ENCODE measurements at regions not wholly inside any gene's neighbourhood (a gene's known extent, or its start where the extent isn't known, plus 50 kb on each side); places are given as distances from the start of the nearest gene placed in this dataset.

DNA sequence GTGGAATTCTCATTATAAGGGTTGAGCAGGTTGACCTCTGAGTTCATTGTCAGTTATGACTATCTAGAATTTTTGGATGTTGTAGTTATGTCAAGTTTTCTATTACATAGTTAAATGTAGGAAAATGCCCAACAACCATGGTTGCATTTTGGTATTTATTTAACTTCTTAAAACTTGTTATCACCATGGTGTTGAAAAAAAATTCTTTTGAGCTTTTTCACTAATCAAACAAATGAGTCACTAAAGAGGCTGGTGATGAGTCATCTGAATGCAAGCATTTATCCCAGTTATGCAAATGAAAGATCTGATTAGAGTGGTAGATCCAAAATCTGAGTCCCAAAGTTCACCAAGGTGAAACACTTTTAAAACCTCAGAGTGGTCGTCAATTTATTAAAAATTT lies 624.7 kb upstream of the IGFBP3 start:
- TF ChIP-seq POLR2A (IDR thresholded peaks at IDR 0.05): no peak
- TF ChIP-seq, protein P1, sequence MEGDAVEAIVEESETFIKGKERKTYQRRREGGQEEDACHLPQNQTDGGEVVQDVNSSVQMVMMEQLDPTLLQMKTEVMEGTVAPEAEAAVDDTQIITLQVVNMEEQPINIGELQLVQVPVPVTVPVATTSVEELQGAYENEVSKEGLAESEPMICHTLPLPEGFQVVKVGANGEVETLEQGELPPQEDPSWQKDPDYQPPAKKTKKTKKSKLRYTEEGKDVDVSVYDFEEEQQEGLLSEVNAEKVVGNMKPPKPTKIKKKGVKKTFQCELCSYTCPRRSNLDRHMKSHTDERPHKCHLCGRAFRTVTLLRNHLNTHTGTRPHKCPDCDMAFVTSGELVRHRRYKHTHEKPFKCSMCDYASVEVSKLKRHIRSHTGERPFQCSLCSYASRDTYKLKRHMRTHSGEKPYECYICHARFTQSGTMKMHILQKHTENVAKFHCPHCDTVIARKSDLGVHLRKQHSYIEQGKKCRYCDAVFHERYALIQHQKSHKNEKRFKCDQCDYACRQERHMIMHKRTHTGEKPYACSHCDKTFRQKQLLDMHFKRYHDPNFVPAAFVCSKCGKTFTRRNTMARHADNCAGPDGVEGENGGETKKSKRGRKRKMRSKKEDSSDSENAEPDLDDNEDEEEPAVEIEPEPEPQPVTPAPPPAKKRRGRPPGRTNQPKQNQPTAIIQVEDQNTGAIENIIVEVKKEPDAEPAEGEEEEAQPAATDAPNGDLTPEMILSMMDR (IDR thresholded peaks at IDR 0.05): no peak
